Ecto neural progenitor cell (in vitro differentiated cells): ENCODE measurements at regions not wholly inside any gene's neighbourhood (a gene's known extent, or its start where the extent isn't known, plus 50 kb on each side); places are given as distances from the start of the nearest gene placed in this dataset.
"Not testable (repeated sequence)": the region's sequence is repeated elsewhere in the genome, so short reads cannot be mapped to it uniquely, and the experiment has no call there.

ENCODE experiments used
- DNase-seq: peaks from one replicate; pipeline ENCODE4 v3.0.0-alpha.2; 2018; ENCODE audit warnings: low spot score

DNA sequence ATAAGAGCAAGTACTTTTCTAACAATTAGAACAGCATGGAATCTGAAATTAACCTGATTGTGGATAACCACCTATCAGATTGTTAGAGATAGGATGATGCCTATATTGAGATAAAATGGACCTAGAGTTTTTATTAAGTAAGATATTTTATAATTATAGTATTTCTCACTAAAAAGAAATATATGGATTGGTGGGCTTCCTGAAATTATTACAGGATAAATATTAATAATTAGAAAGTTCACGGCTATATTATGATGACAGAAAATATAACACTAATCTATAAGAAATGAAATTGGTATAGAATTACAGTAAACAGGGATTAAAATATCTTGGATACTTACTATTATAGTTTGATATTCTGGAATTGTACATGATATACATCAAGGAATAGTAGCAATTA, 378.0 kb upstream of the SPRY2 start:
- DNase-seq = no peak

DNA sequence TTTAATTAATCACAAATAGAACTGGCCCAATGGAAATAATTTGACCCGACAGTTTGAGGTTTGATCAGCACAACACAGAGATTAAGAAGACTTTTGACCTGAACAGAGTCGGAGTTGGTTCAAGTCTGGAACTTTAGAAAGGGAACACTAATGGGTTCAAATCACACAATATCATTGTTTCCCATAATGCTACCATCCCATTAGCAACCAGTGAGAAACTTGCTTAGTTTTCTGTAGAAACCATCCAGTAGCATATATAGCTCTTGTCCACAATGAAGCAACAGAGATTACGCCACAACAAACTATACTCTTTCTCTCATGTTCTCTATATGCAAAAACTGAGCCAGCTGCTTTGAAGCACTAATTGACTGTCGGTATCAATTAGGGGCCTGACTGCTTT, 376.9 kb upstream of the SPRY2 start:
- no peak for DNase-seq

DNA sequence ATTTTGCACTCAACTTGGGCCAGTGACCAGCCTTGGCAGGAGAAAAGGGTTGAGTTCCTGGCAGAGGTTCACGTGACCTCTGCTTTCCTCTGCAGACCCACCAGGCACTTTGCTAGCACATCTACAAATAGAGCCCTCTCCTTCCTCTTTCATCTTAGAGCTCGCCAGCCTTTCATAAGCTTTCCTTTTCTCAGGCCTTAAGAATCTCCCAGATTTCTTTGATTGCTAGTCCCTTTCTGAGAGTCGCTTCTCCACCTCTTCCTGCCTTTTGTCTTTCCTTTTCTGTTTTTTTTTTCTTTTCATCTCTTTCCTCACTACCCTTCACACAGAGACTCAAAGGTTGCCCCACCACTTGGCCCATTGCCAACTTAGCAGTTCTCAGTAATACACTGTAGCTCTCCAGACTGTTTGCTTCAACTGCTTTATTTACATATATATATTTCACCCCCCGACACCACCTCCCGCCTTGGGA, 375.7 kb upstream of the SPRY2 start:
- no peak for DNase-seq

DNA sequence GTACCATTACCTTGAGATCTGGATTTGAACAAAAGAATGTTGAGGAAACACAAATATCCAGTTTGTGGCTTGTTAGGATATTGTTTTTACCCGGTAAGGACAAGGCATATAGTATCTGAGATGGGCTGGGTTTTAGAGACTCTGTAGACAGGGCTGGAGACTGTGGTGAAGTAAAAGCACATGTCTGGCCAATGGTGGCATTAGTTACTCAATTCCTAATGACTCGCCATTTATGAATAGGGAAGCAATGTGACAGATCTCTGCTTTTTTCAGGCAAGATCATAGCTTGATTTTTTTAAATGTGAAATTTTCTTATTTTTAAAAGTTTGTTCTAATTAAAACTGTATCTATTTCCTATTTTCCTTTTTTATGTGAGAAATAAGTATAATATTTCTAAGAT, 371.1 kb upstream of the SPRY2 start:
- DNase-seq = no peak

DNA sequence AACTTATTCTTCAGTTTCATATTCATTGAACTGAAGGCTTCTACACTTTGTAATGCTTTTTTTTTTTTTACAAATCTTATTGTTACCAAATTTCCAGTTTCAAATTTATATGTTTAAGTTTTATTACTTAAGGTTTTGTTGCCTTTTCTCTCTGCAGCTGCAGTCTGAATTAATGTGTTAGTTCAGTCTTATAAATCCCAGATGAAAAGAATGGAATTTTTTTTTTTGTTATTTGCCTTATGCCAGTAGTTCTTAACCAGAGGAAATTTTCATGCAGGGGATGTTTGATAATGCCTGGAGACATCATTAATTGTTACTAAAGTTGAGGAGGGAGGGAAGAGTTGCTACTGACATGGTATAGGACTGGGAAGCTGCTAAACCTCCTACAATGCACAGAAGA, 367.9 kb upstream of the SPRY2 start:
- no peak for DNase-seq

DNA sequence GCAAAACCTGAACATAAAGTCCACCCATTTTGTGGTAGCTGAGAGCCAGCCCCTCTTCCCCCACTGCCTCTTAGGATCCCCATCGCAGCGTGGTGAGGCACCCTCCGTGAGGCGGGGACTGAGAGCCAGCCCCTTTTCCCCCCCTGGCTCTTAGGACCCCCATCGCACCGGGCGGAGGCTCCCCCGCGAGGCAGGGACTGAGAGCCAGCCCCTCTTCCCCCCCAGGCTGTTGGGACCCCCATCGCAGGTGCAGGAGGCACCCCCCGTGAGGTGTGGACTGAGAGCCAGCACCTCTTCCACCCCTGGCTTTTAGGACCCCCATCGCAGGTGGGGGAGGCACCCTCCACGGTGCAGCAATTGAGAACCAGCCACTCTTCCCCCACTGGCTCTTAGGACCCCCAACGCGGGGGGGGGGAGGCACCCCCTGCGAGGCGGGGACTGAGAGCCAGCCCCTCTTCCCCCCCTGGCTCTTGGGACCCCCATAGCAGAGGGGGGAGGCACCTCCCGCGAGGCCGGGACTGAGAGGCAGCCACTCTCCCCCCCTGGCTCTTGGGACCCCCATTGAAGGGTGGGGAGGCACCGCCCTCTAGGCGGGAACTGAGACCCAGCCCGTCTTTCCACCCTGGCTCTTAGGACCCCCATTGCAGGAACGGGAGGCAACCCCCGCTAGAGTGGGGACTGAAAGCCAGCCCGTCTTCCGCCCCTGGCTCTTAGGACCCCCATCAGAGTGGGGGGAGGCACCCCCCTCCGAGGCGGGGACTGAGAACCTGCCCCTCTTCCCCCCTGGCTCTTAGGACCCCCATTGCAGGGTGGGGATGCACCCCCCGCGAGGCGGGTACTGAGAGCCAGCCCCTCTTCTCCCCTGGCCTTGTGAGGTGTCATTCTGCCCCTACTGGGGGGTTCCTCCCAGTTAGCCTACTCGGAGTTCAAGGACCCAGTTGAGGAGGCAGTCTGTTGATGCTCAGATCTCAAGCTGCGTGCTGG, 366.4 kb upstream of the SPRY2 start:
- no peak for DNase-seq

DNA sequence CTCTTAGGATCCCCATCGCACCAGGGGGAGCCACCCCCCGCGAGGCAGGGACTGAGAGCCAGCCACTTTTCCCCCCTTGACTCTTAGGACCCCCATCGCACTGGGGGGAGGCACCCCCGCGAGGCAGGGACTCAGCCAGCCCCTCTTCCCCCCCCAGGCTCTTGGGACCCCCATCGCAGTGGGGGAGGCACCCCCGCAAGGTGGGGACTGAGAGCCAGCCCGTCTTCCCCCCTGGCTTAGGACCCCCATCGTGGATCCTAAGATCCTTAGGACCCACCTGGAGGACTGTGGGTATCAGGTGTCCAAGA, 365.2 kb upstream of the SPRY2 start:
- DNase-seq = no peak

DNA sequence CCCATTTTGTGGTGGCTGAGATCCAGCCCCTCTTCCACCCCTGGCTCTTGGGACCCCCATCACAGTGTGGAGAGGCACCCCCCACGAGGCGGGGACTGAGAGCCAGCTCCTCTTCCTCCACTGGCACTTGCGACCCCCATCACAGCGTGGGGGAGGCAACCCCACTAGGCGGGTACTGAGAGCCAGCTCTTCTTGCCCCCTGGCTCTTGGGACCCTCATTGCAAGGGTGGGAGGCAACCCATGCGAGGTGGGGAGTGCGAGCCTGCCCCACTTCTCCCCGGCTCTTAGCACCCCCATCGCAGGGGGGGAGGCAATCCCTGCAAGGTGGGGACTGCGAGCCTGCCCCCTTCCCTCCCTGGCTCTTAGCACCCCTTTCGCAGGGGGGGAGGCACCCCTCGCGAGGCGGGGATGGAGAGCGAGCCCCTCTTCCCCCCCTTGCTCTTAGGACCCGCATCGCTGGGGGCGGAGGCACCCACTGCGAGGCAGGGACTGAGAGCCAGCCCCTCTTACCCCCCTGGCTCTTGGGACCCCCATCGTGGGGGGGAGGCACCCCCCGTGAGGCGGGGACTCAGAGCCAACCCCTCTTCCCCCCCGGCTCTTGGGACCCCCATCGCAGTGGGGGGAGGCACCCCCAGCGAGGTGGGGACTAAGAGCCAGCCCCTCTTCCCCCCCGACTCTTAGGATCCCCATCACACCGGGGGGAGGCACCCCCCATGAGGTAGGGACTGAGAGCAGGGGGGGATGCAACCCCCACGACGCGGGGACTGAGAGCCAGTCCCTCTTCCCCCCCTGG, 364.6 kb upstream of the SPRY2 start:
- DNase-seq = no peak

DNA sequence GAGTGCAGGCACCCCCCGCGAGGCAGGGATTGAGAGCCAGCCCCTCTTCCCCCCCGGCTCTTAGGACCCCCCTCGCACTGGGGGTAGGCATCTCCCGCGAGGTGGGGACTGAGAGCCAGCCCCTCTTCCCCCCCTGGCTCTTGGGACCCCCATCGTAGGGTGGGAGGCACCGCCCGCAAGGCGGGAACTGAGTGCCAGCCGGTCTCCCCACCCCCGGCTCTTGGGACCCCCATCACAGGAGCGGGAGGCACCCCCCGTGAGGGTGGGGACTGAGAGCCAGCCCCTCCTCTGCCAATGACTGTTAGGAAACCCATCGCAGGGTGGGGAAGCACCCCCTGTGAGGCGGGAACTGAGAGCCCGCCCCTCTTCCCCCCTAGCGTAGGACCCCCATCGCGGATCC, 363.4 kb upstream of the SPRY2 start:
- DNase-seq = no peak

DNA sequence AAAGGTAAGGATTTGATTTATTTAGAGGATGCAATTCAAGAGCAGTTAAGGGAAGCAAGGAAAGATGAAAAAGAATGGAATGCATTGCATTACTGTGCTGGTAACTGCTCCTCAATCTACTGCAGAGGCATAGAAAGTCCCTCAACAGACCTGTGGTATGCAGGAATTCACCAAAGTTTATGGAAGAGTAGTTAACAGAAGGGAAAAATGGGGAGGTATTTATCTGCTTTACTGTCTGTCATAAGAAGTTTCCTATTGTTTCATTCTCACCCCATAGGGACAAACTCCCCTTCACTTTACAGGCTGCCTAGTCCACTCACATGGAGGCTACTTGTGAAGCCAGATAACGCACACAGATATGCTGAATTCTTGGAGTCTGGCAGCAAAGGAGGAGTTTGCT, 354.9 kb upstream of the SPRY2 start:
- no peak for DNase-seq

DNA sequence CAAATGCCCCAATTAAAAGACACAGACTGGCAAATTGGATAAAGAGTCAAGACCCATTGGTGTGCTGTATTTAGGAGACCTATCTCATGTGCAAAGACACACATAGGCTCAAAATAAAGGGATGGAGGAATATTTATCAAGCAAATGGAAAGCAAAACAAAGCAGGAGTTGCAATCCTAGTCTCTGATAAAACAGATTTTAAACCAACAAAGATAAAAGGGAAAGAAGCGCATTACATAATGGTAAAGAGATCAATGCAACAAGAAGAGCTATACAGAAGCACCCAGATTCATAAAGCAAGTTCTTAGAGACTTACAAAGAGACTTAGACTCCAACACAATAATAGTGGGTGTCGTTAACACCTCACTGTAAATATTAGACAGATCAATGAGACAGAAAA, 350.9 kb upstream of the SPRY2 start:
- not testable (repeated sequence) for DNase-seq

DNA sequence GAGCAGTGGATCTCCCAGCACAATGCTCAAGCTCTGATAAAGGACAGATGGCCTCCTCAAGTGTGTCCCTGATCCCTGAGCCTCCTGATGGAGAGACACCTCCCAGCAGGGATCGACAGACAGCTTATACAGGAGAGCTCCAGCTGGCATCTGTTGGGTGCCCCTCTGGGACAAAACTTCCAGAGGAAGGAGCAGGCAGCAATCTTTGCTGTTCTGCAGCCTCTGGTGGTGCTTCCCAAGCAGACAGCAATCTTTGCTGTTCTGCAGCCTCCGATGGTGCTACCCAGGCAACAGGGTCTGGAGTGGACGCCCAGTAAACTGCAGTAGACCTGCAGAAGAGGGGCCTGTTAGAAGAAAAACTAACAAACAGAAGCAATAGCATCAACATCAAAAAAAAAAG, 349.3 kb upstream of the SPRY2 start:
- no peak for DNase-seq

DNA sequence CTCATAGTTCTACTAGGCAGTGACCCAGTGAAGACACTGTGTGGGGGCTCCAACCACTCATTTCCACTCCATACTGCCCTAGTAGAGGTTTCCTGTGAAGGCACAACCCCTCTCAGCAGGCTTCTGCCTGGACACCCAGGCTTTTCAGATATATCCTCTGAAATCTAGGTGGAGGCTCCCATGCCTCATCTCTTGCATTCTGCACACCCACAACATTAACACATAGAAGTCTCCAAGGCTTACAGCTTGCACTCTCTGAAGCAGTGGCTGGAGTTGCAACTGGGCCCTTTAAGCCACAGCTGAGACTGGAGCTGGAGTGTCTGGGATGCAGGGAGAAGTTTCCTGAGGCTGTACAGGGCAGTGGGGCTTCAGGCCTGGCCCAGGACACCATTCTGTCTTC, 347.7 kb upstream of the SPRY2 start:
- DNase-seq = no peak

DNA sequence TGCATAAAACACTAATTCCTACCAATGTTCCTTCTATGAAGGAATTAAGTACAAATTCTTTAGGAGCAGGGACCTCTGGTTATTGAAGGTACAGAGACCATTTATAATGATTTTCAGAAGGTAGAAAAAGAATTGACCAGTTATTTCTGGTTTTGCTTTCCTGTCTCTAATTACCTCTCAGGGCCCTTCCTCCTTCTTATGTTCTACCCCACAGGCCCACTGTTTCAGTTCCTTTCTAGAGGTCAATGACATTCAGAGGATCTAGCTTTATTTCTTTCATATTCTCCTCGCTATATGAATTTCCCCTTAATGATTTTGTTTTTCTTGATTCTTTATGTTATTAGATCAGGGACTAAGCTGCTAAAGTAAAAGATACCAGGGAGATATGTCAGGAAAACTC, 345.0 kb upstream of the SPRY2 start:
- DNase-seq = no peak

DNA sequence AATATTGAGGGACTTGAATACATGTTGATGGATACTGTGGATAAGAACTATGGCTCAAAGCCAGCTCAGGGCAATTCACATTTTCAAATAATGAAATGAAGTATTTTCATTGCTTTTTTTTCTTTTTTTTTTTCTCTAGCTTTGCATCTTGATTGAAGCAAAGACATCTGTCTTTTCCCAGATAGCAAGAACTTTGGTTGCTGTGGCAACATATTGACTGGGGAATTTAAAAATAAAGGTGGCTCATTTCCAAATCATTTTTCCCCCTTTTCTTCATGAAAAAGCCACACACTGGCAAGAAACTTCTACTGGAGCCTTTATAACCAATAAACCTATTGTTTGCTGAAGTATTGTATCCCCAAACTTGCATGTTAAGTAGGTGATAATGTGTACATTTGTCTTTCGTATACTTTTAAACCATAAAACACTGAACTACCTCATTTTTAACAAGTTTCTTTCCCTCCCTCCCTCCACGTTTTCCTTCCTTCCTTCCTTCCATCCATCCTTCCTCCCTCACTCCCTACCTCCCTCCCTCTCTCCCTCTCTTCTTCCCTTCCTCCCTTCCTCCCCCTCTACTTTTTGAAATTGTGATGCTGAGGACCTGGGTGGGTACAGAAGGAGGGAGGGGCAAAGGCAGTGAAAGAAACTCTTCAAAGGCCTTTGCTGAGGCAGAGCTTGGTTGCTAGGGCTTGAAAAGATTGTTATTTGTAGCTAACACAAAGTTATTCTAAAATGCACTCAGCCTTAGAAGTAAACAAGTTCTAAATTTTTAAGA, 343.5 kb upstream of the SPRY2 start:
- no peak for DNase-seq

DNA sequence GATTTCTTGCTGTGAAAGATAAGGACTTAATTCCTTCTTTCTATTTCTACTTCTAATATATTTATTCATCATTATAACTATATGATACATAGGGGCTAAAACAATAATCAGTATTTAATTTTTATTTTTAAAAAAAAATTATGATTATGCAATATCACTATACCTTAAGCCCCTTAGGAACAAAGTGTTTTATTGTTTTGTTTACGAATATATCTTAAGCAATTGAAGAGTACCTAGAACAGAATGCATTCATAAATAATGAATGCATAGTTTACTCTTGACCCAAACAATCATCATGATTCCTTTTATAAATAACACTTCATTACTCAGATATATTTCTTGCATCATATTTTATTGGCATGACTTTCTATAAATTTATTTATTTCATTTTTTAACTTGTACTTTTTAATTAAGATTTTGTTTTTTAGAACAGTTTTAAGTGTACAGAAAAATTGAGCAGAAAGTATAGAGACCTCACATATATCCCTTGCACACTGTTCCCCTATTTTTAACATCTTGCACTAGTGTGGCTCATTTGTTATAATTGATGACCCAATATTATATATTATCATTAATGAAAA, 339.9 kb upstream of the SPRY2 start:
- no peak for DNase-seq

DNA sequence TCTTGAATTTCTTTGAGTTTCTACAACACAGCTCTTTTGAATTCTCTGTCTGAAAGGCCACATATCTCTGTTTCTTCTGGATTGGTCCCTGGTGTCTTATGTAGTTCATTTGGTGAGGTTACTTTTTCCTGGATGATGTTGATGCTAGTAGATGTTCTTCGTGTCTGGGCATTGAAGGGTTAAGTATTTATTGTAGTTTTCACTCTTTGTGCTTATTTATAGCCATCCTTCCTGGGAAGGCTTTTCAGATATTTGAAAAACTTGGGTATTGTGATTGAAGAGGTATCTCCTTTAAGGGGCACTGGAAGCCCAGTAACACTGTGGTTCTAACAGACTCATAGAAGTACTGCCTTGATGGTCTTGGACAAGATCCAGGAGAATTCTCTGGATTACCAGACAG, 338.5 kb upstream of the SPRY2 start:
- DNase-seq = no peak

DNA sequence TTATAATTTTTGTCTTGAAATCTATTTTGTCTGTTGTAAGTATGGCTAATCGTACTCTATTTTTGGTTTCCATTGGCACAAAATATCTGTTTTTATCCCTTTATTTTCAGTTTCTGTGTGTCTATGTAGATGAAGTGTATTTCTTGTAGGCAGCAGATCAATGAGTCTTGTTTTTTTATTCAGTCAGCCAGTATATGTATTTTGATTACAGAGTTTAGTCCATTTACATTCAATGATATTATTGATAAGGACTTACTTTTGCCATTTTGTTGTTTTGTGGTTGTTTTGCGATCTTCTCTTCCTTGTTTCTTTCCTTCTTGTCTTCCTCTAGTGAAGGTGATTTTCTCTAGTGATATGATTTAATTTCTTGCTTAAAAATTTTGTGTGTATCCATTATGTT, 336.3 kb upstream of the SPRY2 start:
- no peak for DNase-seq

DNA sequence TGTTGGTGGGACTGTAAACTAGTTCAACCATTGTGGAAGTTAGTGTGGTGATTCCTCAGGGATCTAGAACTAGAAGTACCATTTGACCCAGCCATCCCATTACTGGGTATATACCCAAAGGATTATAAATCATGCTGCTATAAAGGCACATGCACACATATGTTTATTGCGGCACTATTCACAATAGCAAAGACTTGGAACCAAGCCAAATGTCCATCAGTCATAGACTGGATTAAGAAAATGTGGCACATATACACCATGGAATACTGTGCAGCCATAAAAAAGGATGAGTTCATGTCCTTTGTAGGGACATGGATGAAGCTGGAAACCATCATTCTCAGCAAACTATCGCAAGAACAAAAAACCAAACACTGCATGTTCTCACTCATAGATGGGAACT, 334.5 kb upstream of the SPRY2 start:
- DNase-seq = not testable (repeated sequence)

DNA sequence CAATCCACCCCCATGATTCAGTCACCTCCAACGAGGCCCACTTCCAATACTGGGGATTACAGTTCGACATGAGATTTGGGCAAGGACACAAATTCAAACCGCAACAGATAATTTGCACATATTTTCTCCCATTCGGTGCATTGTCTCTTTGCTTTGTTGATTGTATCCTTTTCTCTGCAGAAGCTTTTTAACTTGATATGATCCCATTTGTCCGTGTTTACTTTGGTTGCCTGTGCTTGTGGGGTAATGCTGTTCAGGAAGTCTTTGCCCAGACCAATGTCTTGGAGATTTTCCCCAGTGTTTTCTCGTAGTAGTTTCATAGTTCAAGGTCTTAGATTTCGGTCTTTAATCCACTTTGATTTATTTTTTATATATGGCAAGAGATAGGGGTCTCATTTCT, 330.8 kb upstream of the SPRY2 start:
- DNase-seq = no peak

DNA sequence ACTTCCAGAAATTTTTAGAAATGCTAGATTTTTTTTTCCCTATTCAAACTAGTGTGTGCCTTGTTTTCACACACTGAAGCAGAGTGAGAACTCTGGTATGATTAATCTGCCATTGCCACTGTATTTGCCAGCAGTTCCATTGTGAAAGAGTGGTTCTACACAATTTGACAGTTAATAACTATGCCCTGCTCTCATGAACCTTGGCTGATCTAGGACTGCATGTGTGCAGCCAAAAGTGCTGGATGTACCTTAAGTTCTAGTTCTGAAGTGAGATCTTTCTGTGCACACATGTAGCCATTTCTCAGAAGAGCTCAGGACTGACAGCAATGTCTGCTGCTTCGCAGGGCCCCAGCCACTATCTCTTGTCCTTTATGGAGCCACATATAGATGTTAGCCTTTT, 328.2 kb upstream of the SPRY2 start:
- no peak for DNase-seq

DNA sequence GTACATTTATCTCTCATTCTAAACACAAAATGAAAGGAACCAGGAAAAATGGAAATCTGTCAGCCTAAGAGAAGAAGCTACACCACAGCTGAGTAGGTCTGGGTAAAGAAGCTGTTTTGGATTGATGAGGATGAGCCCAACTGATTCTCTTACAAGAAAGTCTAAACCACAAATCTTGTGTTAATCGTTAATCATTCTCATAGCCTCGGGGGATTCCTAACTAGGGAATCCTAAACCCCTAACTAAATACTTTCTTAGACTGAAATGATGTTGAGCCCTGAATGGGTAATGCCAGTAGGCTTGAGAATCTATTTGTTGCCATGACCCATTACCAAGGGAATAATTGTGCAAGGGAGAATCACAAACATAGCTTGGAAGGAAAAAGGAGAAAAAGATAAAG, 327.5 kb upstream of the SPRY2 start:
- DNase-seq = no peak
